ENCODE measurements at regions not wholly inside any gene's neighbourhood (a gene's known extent, or its start where the extent isn't known, plus 50 kb on each side); places are given as distances from the start of the nearest gene placed in this dataset.

GRCh38 chr18:51821610-51822009 is 518.4 kb upstream of the DCC start:
- H3K27me3 ChIP-seq (replicated peaks; ENCODE audit: insufficient read depth) = no peaks in the 10 kb centered on the region
- H3K4me1 ChIP-seq (ENCODE audit: control insufficient read depth in 1 of 2, low read depth in 2 of 2) = no peaks in the 10 kb centered on the region
- no peak overlapping the region for H3K4me3 ChIP-seq
- H3K27ac ChIP-seq = no peak overlapping the region
- DNase-seq (ENCODE audit: low spot score) (no peak), ATAC-seq (ENCODE audit: insufficient number of reproducible peaks, low FRiP score, low read depth) (no peak)
- H3K9me3 ChIP-seq = no peaks in the 10 kb centered on the region
- TF ChIP-seq, protein P1, sequence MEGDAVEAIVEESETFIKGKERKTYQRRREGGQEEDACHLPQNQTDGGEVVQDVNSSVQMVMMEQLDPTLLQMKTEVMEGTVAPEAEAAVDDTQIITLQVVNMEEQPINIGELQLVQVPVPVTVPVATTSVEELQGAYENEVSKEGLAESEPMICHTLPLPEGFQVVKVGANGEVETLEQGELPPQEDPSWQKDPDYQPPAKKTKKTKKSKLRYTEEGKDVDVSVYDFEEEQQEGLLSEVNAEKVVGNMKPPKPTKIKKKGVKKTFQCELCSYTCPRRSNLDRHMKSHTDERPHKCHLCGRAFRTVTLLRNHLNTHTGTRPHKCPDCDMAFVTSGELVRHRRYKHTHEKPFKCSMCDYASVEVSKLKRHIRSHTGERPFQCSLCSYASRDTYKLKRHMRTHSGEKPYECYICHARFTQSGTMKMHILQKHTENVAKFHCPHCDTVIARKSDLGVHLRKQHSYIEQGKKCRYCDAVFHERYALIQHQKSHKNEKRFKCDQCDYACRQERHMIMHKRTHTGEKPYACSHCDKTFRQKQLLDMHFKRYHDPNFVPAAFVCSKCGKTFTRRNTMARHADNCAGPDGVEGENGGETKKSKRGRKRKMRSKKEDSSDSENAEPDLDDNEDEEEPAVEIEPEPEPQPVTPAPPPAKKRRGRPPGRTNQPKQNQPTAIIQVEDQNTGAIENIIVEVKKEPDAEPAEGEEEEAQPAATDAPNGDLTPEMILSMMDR (IDR thresholded peaks at IDR 0.05) = no peak
- H3K36me3 ChIP-seq = no peaks in the 10 kb centered on the region

DNA sequence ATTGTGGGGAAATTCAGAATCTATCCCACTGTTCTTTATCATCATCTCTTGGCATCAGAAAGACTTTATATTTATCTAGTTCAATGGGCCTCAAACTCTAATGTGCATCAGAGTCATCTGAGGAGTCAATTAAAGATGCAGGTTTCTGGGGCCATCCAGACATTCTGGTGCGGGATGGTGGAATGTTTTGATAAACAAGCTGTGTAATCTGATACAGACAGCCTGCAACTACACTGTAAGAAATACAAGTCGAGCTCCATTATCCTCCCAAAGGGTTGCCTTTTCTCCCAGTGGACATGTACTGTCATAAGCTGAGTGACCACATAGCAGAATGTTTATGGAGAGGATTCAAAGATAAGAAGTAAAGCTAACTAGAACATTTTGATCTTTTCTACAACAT is 515.3 kb upstream of the DCC start:
- TF ChIP-seq, protein P1 (IDR thresholded peaks at IDR 0.05) = no peak
- no peak overlapping the region for H3K4me3 ChIP-seq
- H3K4me1 ChIP-seq (ENCODE audit: control insufficient read depth in 1 of 2, low read depth in 2 of 2) = no peaks in the 10 kb centered on the region
- no peaks in the 10 kb centered on the region for H3K9me3 ChIP-seq
- H3K36me3 ChIP-seq = no peaks in the 10 kb centered on the region
- ATAC-seq (ENCODE audit: insufficient number of reproducible peaks, low FRiP score, low read depth) = no peak
- DNase-seq (ENCODE audit: low spot score) = no peak
- no peak overlapping the region for H3K27ac ChIP-seq
- no peaks in the 10 kb centered on the region for H3K27me3 ChIP-seq (replicated peaks; ENCODE audit: insufficient read depth)

DNA sequence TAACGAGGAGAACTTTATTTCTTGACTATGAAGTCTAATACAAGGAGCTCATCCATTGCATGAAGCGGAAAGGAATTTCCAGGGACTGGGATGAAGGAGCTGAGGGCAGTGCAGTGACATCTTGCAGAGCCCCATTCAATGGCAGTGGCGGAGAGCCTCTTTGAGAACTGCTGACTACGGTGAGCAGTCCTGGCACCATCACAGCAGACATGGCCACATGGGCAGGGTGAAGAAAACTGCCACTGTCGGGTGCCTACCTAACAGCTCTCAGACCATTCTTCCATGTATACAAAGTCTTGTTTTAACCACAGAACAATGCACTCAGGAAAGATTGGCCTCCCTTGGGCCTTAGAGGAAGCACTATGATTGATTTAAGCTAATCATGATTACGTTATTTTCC is 506.1 kb upstream of the DCC start:
- H3K27me3 ChIP-seq (replicated peaks; ENCODE audit: insufficient read depth) = no peaks in the 10 kb centered on the region

GRCh38 chr18:51848702-51849101 is 491.3 kb upstream of the DCC start:
- no peak for DNase-seq (ENCODE audit: low spot score)
- Histone ChIP-seq H3K4me3 (no peak overlapping the region), H3K27ac (no peak overlapping the region), H3K9me3 (no peaks in the 10 kb centered on the region), H3K4me1 (ENCODE audit: control insufficient read depth in 1 of 2, low read depth in 2 of 2) (no peaks in the 10 kb centered on the region), H3K27me3 (replicated peaks; ENCODE audit: insufficient read depth) (no peaks in the 10 kb centered on the region), H3K36me3 (no peaks in the 10 kb centered on the region)
- TF ChIP-seq, protein P1 (IDR thresholded peaks at IDR 0.05) = no peak
- no peak for ATAC-seq (ENCODE audit: insufficient number of reproducible peaks, low FRiP score, low read depth)

More for the DNA sequence above, 506.1 kb upstream of the DCC start:
- DNase-seq (ENCODE audit: low spot score) (no peak), ATAC-seq (ENCODE audit: insufficient number of reproducible peaks, low FRiP score, low read depth) (no peak)
- Histone ChIP-seq H3K4me1 (ENCODE audit: control insufficient read depth in 1 of 2, low read depth in 2 of 2) (no peaks in the 10 kb centered on the region), H3K27ac (no peak overlapping the region), H3K9me3 (peaks cover 2% of the 10 kb centered on the region), H3K4me3 (no peak overlapping the region), H3K36me3 (no peaks in the 10 kb centered on the region)
- TF ChIP-seq, protein P1 (IDR thresholded peaks at IDR 0.05) = no peak

DNA sequence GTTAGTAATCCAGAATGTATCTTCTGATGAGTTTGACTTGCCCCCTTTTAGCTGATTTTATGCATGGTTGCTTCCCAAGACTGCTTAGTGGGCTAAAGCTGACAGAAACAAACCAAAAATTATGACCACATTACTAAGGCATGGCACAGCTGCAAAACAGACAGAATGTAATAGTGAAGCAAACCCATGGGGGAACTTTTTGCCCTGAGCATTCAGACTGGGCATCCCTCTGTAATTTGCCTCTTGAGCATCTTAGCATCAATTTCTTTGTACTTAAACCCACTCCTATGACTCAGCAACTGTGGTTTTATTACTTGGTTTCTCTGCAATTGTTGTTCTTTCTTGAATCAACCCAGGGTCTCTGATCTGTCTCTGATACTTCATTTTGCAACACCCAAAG is 487.3 kb upstream of the DCC start:
- no peak overlapping the region for H3K27ac ChIP-seq
- DNase-seq (ENCODE audit: low spot score) (no peak), ATAC-seq (ENCODE audit: insufficient number of reproducible peaks, low FRiP score, low read depth) (no peak)
- H3K4me1 ChIP-seq (ENCODE audit: control insufficient read depth in 1 of 2, low read depth in 2 of 2) = no peaks in the 10 kb centered on the region
- H3K36me3 ChIP-seq = no peaks in the 10 kb centered on the region
- H3K9me3 ChIP-seq = no peaks in the 10 kb centered on the region
- TF ChIP-seq, protein P1 (IDR thresholded peaks at IDR 0.05) = no peak
- no peaks in the 10 kb centered on the region for H3K27me3 ChIP-seq (replicated peaks; ENCODE audit: insufficient read depth)
- no peak overlapping the region for H3K4me3 ChIP-seq

All from thoracic aorta (tissue), 2 donors.